SH-SY5Y (cell line): ENCODE measurements at regions not wholly inside any gene's neighbourhood (a gene's known extent, or its start where the extent isn't known, plus 50 kb on each side); places are given as distances from the start of the nearest gene placed in this dataset.

Experiments used
- GATA2 ChIP-seq: IDR thresholded peaks from 2 replicates; pipeline ENCODE4 v1.6.1; 2011; ENCODE audit warnings: mild to moderate bottlenecking, low read depth, low read length
- GATA3 ChIP-seq: IDR thresholded peaks from 2 replicates; pipeline ENCODE4 v1.6.1; 2011; ENCODE audit warnings: low read depth, mild to moderate bottlenecking, low read length, moderate library complexity

DNA sequence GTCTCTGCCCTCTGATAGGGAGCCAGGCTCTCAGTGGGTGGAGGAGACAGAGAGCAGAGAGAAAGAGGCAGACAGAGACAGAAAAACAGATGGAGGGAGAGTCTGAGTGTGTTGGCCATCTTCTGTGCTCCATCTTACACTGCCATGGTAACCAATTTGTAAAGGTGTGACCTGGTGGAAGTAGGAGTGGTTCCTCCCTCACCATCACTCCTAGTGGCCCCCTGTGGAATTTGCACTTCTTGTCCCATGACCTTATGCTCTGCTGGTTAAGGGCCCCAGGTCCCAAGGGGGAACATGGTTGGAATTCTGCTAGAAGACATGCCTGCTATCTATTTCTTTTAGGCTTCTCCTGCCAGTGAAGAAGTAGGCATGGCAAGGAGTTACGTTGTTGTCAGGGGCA lies 376.7 kb upstream of the CCDC196 start:
- TF ChIP-seq GATA2 = no peak
- no peak for TF ChIP-seq GATA3
